ENCODE measurements at regions not wholly inside any gene's neighbourhood (a gene's known extent, or its start where the extent isn't known, plus 50 kb on each side); places are given as distances from the start of the nearest gene placed in this dataset.

- TF ChIP-seq ZNF462 (CRISPR knock-in tag; IDR thresholded peaks at IDR 0.05) = no peak
- no peak for TF ChIP-seq ZNF331 (CRISPR knock-in tag; IDR thresholded peaks at IDR 0.05; ENCODE audit: low read depth)
Measured at GRCh38 chrX:138875472-138875871, 164.0 kb upstream of the FGF13 start (continued).

GRCh38 chrX:138874271-138874935 lies 162.9 kb upstream of the FGF13 start:
- H3K79me2 ChIP-seq (replicated peaks; ENCODE audit: insufficient read depth) = no peaks in the 10 kb centered on the region
- Mint-ChIP-seq H3K27me3 (ENCODE audit: insufficient read depth, low read depth, poor library complexity) (peaks cover 5% of the 10 kb centered on the region), H3K27ac (no peak overlapping the region), H3K36me3 (ENCODE audit: low read depth) (no peaks in the 10 kb centered on the region), H3K9me3 (peaks cover 6% of the 10 kb centered on the region; the same call in 2 of the 3 replicates), H3K4me3 (no peak overlapping the region), H3K4me1 (peaks cover 7% of the 10 kb centered on the region)
- no peak overlapping the region for H2AFZ ChIP-seq
- no peaks in the 10 kb centered on the region for H3F3A ChIP-seq (replicated peaks; ENCODE audit: low read depth)
- H3K27ac ChIP-seq (ENCODE audit: low read depth) = no peak overlapping the region
- H4K20me1 ChIP-seq (replicated peaks; ENCODE audit: insufficient read depth) = no peaks in the 10 kb centered on the region
- H3K4me1 ChIP-seq (ENCODE audit: insufficient read depth) = no peaks in the 10 kb centered on the region
- no peaks in the 10 kb centered on the region for H3K36me3 ChIP-seq (ENCODE audit: insufficient read depth)
- H3K27me3 ChIP-seq (ENCODE audit: insufficient read depth) = no peaks in the 10 kb centered on the region
- no peak overlapping the region for H3K4me3 ChIP-seq
- DNase-seq (ENCODE audit: low spot score) = no peak
- no peak overlapping the region for H3K4me2 ChIP-seq
- ATAC-seq = no peak
- no peaks in the 10 kb centered on the region for H3K9me2 ChIP-seq (ENCODE audit: insufficient read depth)
- no peak for TF ChIP-seq CTCF (conservative IDR thresholded peaks at IDR 0.05; ENCODE audit: low read depth in 2 of 2)
- TF ChIP-seq ETS1 (IDR thresholded peaks at IDR 0.05) = no peak
- TF ChIP-seq EZH2 (IDR thresholded peaks at IDR 0.05; ENCODE audit: low read depth, unreplicated experiment) = no peak
- no peak for TF ChIP-seq REST (IDR thresholded peaks at IDR 0.05; ENCODE audit: unreplicated experiment)
- no peak for TF ChIP-seq EZH2phosphoT487 (IDR thresholded peaks at IDR 0.05; ENCODE audit: unreplicated experiment)
- no peak for TF ChIP-seq POLR2AphosphoS5 (IDR thresholded peaks at IDR 0.05; ENCODE audit: low read depth)
